Kidney epithelial cell (primary cell): ENCODE measurements at regions not wholly inside any gene's neighbourhood (a gene's known extent, or its start where the extent isn't known, plus 50 kb on each side); places are given as distances from the start of the nearest gene placed in this dataset.

Experiments used
- DNase-seq: peaks from one replicate; pipeline ENCODE4 v3.0.0-alpha.2; 2010; ENCODE audit warnings: low read depth
- H3K27me3 ChIP-seq: 2 replicates; pipeline ENCODE4 v1.6.0; 2011; ENCODE audit warnings: low read length; ENCODE audit not compliant: control insufficient read depth, insufficient read depth
- H3K36me3 ChIP-seq: 2 replicates; pipeline ENCODE4 v1.5.1; 2011; ENCODE audit warnings: low read length; ENCODE audit not compliant: control insufficient read depth, insufficient read depth
- H3K4me3 ChIP-seq: 2 replicates; pipeline ENCODE4 v1.5.1; 2011; ENCODE audit warnings: low read depth, mild to moderate bottlenecking, control low read depth, low read length
- CTCF ChIP-seq: IDR thresholded peaks from 2 replicates; pipeline ENCODE4 v1.5.1; 2011; ENCODE audit warnings: mild to moderate bottlenecking, moderate library complexity, low read length, control low read depth, inconsistent platforms; ENCODE audit not compliant: insufficient read depth, poor library complexity, severe bottlenecking

- Histone ChIP-seq H3K4me3 (no peak overlapping the region), H3K27me3 (peaks cover 10% of the 10 kb centered on the region), H3K36me3 (no peaks in the 10 kb centered on the region)
- TF ChIP-seq CTCF: no peak
- no peak for DNase-seq
Measured at GRCh38 chr1:228868731-228869024, 133.4 kb downstream of the RHOU start.

GRCh38 chr1:228869312-228869824 is 134.1 kb downstream of the RHOU start:
- Histone ChIP-seq H3K36me3 (no peaks in the 10 kb centered on the region), H3K4me3 (no peak overlapping the region), H3K27me3 (peaks cover 9% of the 10 kb centered on the region)
- no peak for DNase-seq
- TF ChIP-seq CTCF: no peak

GRCh38 chr1:228870041-228870713 is 134.9 kb downstream of the RHOU start:
- H3K27me3 ChIP-seq: peaks cover 9% of the 10 kb centered on the region
- DNase-seq: no peak
- TF ChIP-seq CTCF: no peak
- H3K36me3 ChIP-seq: no peaks in the 10 kb centered on the region
- no peak overlapping the region for H3K4me3 ChIP-seq

GRCh38 chr1:228871314-228872061 is 136.2 kb downstream of the RHOU start:
- no peak for TF ChIP-seq CTCF
- no peak for DNase-seq
- peaks cover 9% of the 10 kb centered on the region for H3K27me3 ChIP-seq

GRCh38 chr1:228872080-228872479 is 136.8 kb downstream of the RHOU start:
- no peak overlapping the region for H3K4me3 ChIP-seq
- H3K27me3 ChIP-seq: peaks cover 9% of the 10 kb centered on the region
- DNase-seq: no peak
- no peaks in the 10 kb centered on the region for H3K36me3 ChIP-seq
- TF ChIP-seq CTCF: no peak

More at GRCh38 chr1:228871314-228872061, 136.2 kb downstream of the RHOU start:
- Histone ChIP-seq H3K4me3 (no peak overlapping the region), H3K36me3 (no peaks in the 10 kb centered on the region)
